ENCODE measurements at regions not wholly inside any gene's neighbourhood (a gene's known extent, or its start where the extent isn't known, plus 50 kb on each side); places are given as distances from the start of the nearest gene placed in this dataset.

DNA sequence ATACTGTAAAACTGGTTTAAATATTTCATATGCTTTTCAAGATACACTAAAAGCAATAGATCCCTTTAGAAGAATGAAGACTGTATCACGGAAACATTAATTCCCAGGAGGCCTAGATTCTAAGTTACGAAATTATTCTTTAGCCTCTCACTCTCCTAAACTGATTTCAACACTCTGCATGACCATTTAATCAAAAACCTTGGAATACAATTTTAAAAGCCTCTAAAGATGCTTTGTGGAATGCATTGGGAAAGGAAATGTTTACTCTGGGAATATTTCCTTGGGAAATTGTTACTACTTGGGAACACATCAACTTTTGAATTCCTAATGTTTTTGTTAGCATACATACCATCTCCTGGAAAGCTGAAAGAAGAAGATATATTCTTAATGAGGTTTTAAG is 255.7 kb upstream of the FAR2 start:
- Mint-ChIP-seq H3K27me3 (no peaks in the 10 kb centered on the region), H3K4me3 (no peak overlapping the region), H3K4me1 (no peaks in the 10 kb centered on the region), H3K36me3 (ENCODE audit: low read depth) (no peaks in the 10 kb centered on the region), H3K27ac (no peak overlapping the region)
- H3K9me3 ChIP-seq (ENCODE audit: control insufficient read depth, low read length, poor library complexity, severe bottlenecking), result peaks cover 3% of the 10 kb centered on the region
- DNase-seq, result no peak
- ATAC-seq, result no peak

DNA sequence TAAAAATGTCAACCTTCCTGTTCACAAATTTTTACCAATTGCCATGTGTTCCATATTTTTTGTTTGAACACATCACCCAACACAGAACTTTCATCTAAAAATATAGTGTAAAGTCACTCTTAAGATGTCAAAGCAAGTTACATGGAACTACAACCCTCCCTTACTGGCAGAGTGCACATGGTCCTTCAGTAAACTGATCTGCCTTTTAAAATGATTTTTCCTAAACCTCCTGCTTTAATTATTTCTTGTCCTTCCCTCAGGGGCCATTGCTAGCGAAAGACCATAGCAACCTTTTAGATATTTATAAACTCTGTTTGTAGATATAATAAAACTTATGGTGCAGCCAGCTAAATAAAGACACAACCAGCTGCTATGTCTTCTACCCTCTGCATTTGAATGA is 255.2 kb upstream of the FAR2 start:
- no peak for ATAC-seq
- Mint-ChIP-seq H3K4me1 (no peaks in the 10 kb centered on the region), H3K27ac (no peak overlapping the region), H3K36me3 (ENCODE audit: low read depth) (no peaks in the 10 kb centered on the region), H3K27me3 (no peaks in the 10 kb centered on the region), H3K4me3 (no peak overlapping the region)
- H3K9me3 ChIP-seq (ENCODE audit: control insufficient read depth, low read length, poor library complexity, severe bottlenecking), result peaks cover 3% of the 10 kb centered on the region
- DNase-seq, result no peak

DNA sequence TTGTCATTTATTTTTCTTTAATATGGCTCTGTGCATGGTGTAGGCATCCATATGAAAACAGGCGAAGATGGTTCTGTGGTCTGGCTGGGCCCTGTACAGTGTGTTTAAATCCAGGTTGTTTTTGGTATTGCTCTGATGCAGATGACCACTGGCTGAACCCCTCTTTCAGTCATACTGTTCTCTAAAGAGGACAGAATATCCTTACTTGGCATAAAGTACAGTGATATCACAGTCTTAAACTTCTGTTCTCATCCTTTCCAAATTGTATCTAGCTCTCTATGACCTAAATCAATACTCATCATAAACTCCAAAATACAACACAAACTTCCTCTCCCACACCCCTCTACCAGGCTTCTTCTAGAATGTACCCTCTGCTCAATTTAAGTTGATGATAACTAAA is 252.7 kb upstream of the FAR2 start:
- Mint-ChIP-seq H3K4me1 (no peaks in the 10 kb centered on the region), H3K36me3 (ENCODE audit: low read depth) (no peaks in the 10 kb centered on the region), H3K27me3 (no peaks in the 10 kb centered on the region), H3K4me3 (no peak overlapping the region), H3K27ac (no peak overlapping the region)
- ATAC-seq, result no peak
- no peak for DNase-seq
- H3K9me3 ChIP-seq (ENCODE audit: control insufficient read depth, low read length, poor library complexity, severe bottlenecking), result peaks cover 3% of the 10 kb centered on the region

DNA sequence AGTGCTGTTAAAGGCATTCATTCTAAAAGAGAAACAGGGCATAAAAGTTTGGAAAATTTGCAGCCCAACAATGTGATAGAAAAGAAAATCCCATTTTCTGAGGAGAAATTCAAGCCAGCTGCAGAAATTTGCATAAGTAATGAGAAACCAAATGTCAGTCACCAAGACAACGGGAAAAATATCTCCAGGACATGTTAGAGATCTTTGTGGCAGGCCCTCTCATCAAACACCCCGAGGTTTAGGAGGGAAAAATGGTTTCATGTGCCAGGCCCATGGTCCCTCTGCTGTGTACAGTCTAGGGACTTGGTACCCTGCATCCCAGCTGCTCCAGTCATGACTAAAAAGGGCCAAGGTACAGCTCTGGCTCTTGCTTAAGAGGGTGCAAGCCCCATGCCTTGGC is 251.0 kb upstream of the FAR2 start:
- no peak overlapping the region for H3K4me3 Mint-ChIP-seq
- no peaks in the 10 kb centered on the region for H3K36me3 Mint-ChIP-seq (ENCODE audit: low read depth)
- DNase-seq (no peak), ATAC-seq (no peak)
- no peaks in the 10 kb centered on the region for H3K4me1 Mint-ChIP-seq
- H3K27ac Mint-ChIP-seq, result no peak overlapping the region
- H3K9me3 ChIP-seq (ENCODE audit: control insufficient read depth, low read length, poor library complexity, severe bottlenecking), result no peaks in the 10 kb centered on the region
- H3K27me3 Mint-ChIP-seq, result no peaks in the 10 kb centered on the region

DNA sequence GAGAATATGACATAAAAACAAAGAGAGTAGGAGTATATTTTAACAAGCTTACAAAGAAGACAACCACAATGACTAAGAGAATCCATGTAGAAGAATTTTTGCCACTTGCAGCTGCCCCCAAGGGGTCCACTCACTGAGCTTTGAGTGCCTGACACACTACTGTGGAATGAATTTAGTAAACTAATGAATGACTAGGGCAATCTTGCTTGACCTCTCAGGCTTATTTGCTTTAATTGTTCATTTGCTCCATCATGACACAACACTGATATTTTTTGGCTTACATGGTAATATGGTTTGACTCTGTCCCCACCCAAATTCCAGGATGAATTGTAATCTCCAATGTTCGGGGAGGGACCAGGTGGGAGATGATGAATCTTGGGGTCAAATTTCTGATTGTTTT is 249.1 kb upstream of the FAR2 start:
- H3K27me3 Mint-ChIP-seq, result no peaks in the 10 kb centered on the region
- no peaks in the 10 kb centered on the region for H3K9me3 ChIP-seq (ENCODE audit: control insufficient read depth, low read length, poor library complexity, severe bottlenecking)
- ATAC-seq, result no peak

DNA sequence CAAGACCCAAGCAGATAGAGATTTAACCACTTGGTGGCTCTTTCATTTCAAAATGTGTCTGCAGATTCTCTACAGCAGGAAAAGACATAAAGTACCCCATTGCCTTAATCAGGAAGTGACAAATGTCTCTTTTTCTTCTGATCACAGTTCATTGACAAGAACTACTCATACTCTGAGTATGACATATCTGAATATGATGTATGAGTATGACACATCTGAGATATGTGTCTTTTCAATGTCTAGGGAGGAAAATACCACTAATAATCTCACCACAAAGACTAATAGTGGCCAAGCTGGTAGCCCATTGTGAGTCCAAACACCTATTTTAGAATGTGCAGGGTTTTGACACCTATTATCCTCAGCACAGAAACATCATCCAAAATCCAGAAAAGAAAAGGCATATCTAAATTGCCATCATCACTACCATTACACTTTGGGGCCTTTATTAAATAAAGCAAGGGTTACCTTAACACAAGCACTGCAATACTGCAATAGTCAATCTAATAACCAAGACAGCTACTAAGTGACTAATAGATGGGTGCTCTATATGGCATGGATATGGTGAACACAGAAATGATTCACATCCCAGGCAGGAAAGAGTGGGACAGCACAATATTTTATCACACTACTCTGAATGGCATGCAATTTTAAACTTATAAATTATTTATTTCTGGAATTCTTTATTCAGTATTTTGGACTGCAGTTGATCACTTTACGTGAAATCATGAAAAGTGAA is 243.7 kb upstream of the FAR2 start:
- Mint-ChIP-seq H3K27ac (no peak overlapping the region), H3K4me1 (no peaks in the 10 kb centered on the region), H3K4me3 (no peak overlapping the region), H3K36me3 (ENCODE audit: low read depth) (no peaks in the 10 kb centered on the region), H3K27me3 (no peaks in the 10 kb centered on the region)
- ATAC-seq (no peak), DNase-seq (no peak)
- no peaks in the 10 kb centered on the region for H3K9me3 ChIP-seq (ENCODE audit: control insufficient read depth, low read length, poor library complexity, severe bottlenecking)

More for the DNA sequence above, 249.1 kb upstream of the FAR2 start:
- no peak for DNase-seq
- H3K36me3 Mint-ChIP-seq (ENCODE audit: low read depth), result no peaks in the 10 kb centered on the region
- no peak overlapping the region for H3K27ac Mint-ChIP-seq
- H3K4me3 Mint-ChIP-seq, result no peak overlapping the region
- H3K4me1 Mint-ChIP-seq, result no peaks in the 10 kb centered on the region

DNA sequence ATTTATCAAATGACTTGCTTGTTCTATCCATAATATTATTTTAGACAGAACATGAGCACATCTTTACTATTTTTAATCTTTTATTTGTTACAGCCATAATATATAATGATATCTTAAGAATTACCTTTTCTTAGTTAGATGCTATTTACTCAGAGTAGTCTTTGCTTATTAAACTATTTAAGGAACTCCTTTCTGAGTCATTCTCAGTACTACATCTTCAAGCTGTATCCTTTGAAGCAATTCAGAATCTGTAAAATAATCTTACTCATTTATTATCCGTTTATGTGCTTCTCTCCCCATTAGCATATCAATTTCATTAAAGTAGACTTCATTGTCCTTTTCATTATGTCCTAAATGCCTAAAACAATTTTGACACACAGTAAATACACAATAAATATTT is 240.4 kb upstream of the FAR2 start:
- H3K9me3 ChIP-seq (ENCODE audit: control insufficient read depth, low read length, poor library complexity, severe bottlenecking), result peaks cover 3% of the 10 kb centered on the region
- H3K27me3 Mint-ChIP-seq, result no peaks in the 10 kb centered on the region
- H3K4me1 Mint-ChIP-seq, result no peaks in the 10 kb centered on the region
- H3K36me3 Mint-ChIP-seq (ENCODE audit: low read depth), result no peaks in the 10 kb centered on the region
- no peak overlapping the region for H3K4me3 Mint-ChIP-seq
- H3K27ac Mint-ChIP-seq, result no peak overlapping the region
- no peak for DNase-seq
- no peak for ATAC-seq

DNA sequence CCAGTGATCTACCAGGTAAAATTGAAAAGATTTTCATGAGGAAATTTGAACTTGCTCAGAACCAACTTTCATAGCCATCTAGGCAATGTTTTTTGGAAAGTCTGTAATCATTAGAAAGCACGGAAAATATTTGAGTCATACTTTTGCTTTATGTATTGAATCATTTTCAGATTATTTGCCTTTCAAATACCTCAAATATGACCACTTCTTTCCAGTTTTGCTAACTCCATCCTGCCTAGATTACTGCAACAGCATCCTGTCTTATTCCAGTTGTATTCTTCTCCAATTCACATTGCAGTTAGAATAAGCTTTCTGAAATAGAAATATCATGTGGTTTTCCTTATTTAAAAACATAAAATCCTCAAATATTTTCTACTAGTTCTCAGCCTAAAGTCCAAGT is 239.8 kb upstream of the FAR2 start:
- Mint-ChIP-seq H3K4me1 (no peaks in the 10 kb centered on the region), H3K27me3 (no peaks in the 10 kb centered on the region), H3K27ac (no peak overlapping the region), H3K4me3 (no peak overlapping the region), H3K36me3 (ENCODE audit: low read depth) (no peaks in the 10 kb centered on the region)
- peaks cover 6% of the 10 kb centered on the region for H3K9me3 ChIP-seq (ENCODE audit: control insufficient read depth, low read length, poor library complexity, severe bottlenecking)
- DNase-seq (no peak), ATAC-seq (no peak)

DNA sequence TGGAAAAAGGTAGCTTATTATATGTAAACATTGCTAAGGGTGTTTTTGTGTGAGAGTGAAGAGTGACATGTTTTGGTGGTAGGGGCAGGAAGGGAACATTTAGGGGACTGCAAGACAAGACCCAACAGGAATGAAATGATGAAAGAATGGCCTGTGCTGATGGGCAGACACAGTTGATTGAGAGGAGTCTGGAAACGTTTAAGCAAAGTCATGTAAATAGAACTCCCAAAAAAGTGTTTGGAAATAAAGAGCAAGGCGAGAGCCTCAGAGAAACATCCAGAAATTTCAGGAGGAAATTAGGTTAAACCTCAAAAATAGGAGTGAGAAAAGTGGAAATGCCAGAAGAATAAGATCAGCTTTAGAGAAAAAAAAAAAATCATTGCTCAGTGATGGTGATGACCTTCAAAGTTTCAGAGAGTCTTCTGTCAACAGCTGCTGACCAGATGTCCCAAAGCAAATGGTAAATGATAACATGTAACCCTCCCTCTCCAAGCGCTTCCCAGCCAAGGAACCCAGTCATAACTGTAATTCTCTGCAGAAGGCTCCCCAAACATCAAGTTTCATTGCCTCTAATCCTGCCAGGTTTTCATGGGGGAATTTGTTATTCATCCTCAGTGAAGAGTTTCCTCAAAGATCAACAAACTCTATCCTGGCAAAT is 223.2 kb upstream of the FAR2 start:
- H3K27me3 Mint-ChIP-seq, result peaks cover 4% of the 10 kb centered on the region
- H3K27ac Mint-ChIP-seq, result no peak overlapping the region
- DNase-seq, result no peak
- H3K9me3 ChIP-seq (ENCODE audit: control insufficient read depth, low read length, poor library complexity, severe bottlenecking), result no peaks in the 10 kb centered on the region
- peaks cover 2% of the 10 kb centered on the region for H3K36me3 Mint-ChIP-seq (ENCODE audit: low read depth)
- ATAC-seq, result no peak
- H3K4me1 Mint-ChIP-seq, result no peaks in the 10 kb centered on the region
- H3K4me3 Mint-ChIP-seq, result no peak overlapping the region

DNA sequence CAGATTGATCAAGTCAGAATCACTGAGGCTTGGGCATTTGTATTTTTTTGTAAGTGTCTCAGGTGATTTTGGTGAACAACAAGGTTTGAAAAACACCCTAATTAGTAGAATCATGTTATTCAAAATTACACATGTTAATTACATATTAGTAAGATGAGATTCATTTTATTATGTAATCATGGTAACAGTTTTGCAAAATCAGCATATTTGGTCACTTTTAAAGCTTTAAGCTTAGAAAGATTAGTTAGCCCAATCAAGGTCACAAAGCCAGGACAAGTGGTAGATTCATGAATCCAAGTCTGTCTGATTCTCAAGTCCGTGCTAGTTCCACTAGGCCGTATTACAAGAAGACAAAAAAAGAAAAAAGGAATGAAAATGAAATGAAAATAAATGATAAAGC is 218.4 kb upstream of the FAR2 start:
- no peak overlapping the region for H3K4me3 Mint-ChIP-seq
- no peaks in the 10 kb centered on the region for H3K4me1 Mint-ChIP-seq
- H3K27ac Mint-ChIP-seq, result no peak overlapping the region
- peaks cover 6% of the 10 kb centered on the region for H3K27me3 Mint-ChIP-seq
- no peaks in the 10 kb centered on the region for H3K9me3 ChIP-seq (ENCODE audit: control insufficient read depth, low read length, poor library complexity, severe bottlenecking)
- DNase-seq (no peak), ATAC-seq (no peak)
- H3K36me3 Mint-ChIP-seq (ENCODE audit: low read depth), result no peaks in the 10 kb centered on the region

DNA sequence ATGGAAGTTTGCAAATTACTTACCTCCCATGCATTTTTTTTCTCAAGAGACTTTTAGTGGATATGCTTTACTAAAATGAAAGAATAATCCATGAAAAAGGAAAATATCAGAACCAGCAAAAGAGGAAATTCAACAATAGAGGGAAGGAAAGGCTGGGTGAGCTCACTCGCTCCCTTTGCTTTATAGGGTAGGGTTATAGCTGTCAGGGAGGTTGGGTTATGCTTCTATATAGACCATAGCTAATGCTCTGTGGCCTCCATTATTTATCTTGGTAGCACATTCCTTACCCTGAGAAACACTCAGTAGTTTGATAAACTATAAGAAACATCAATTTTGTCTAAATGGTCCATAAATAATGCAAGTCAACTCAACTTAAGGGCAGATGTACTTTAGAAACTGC is 215.9 kb upstream of the FAR2 start:
- Mint-ChIP-seq H3K4me1 (peaks cover 2% of the 10 kb centered on the region), H3K36me3 (ENCODE audit: low read depth) (no peaks in the 10 kb centered on the region), H3K27ac (no peak overlapping the region), H3K27me3 (peaks cover 6% of the 10 kb centered on the region), H3K4me3 (no peak overlapping the region)
- no peaks in the 10 kb centered on the region for H3K9me3 ChIP-seq (ENCODE audit: control insufficient read depth, low read length, poor library complexity, severe bottlenecking)
- ATAC-seq (no peak), DNase-seq (no peak)

DNA sequence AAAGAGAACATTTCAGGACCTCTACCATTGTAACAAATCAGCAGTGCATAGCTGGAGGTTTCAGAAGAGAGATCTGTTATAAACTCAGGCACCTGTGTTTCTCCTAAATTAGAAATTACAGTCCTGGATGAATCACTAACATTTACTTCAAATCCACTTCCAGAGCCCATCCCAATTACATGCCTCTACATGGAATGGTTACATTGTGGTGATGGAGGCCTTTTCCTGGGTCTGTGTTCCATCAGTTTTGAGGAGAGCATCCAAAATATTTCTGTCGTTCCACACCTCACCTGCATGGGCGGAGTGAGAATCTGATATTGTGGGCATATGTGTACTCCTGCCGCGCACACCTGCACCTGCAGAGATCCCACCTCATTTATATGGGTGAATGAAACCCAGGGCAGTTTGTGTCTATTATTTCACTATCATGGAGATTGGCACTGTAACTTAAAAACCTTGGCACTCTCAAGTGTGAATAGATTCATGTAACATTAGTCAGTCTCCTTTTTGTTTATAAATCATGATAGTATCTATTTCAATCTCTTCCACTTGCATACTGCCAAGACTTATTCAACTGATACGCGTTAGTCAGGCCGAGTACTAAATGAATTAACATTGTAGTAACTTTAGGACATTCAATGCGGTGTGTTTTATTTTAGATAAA is 215.1 kb upstream of the FAR2 start:
- ATAC-seq, result no peak
- no peak for DNase-seq
- Mint-ChIP-seq H3K27ac (no peak overlapping the region), H3K4me3 (no peak overlapping the region), H3K4me1 (peaks cover 2% of the 10 kb centered on the region), H3K27me3 (peaks cover 11% of the 10 kb centered on the region), H3K36me3 (ENCODE audit: low read depth) (no peaks in the 10 kb centered on the region)
- no peaks in the 10 kb centered on the region for H3K9me3 ChIP-seq (ENCODE audit: control insufficient read depth, low read length, poor library complexity, severe bottlenecking)

DNA sequence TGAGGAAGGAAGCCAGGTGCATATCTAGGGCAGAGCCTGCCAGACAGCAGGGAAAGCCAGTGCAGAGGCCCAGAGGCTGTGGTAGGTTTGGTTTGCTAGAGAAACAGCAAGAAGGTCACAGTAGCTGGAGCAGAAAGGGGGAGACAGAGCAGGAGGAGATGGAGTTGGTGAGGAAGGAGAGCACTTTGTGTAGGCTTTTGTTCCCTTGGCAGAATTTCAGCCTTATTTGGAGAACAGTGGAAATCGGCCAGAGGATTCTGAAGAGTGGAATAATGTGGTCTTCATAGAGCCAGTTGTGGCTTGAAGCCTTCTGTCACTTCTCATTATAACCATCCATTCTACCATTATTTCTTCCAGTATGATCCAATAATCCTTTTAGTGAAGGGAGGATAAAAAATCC is 212.9 kb upstream of the FAR2 start:
- ATAC-seq (no peak), DNase-seq (no peak)
- Mint-ChIP-seq H3K27ac (no peak overlapping the region), H3K27me3 (peaks cover 15% of the 10 kb centered on the region), H3K36me3 (ENCODE audit: low read depth) (no peaks in the 10 kb centered on the region), H3K4me3 (no peak overlapping the region), H3K4me1 (peaks cover 2% of the 10 kb centered on the region)
- peaks cover 2% of the 10 kb centered on the region for H3K9me3 ChIP-seq (ENCODE audit: control insufficient read depth, low read length, poor library complexity, severe bottlenecking)

DNA sequence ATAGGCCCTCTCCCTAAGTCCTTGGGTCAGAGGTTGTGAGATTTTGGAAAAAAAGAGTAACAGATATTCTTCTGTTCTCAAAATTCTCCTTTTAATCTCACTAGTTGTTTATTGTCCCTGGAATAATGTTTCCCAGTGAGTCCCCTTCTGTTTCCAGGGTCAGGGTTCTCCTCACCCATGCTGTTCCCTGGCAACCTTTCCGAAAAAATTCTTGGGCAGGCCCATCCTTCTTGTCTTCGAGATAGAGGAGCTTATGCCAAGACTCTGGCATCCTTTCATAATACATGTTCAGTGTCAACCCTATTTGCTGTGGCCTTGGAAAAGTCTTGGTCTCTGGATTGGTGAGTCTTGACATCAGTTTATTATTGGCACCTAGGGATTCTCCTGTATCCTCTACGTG is 212.4 kb upstream of the FAR2 start:
- Mint-ChIP-seq H3K27ac (no peak overlapping the region), H3K27me3 (peaks cover 15% of the 10 kb centered on the region), H3K4me3 (no peak overlapping the region), H3K4me1 (peaks cover 2% of the 10 kb centered on the region), H3K36me3 (ENCODE audit: low read depth) (no peaks in the 10 kb centered on the region)
- ATAC-seq, result no peak
- DNase-seq, result no peak
- H3K9me3 ChIP-seq (ENCODE audit: control insufficient read depth, low read length, poor library complexity, severe bottlenecking), result peaks cover 2% of the 10 kb centered on the region
